Amygdala (tissue), 56 donors: ENCODE measurements at regions not wholly inside any gene's neighbourhood (a gene's known extent, or its start where the extent isn't known, plus 50 kb on each side); places are given as distances from the start of the nearest gene placed in this dataset.

ENCODE experiments used
- DNase-seq, 56 donors: peaks; one replicate each; lab custom pipeline; 2025; lab: John Stamatoyannopoulos, UW

GRCh38 chr14:98835051-98835824, 436.8 kb downstream of the BCL11B start:
- DNase-seq: no peak

- no peak for DNase-seq
Observed at GRCh38 chr14:98835825-98836100, 436.2 kb downstream of the BCL11B start.

GRCh38 chr14:98840091-98840490, 431.9 kb downstream of the BCL11B start:
- no peak for DNase-seq

DNA sequence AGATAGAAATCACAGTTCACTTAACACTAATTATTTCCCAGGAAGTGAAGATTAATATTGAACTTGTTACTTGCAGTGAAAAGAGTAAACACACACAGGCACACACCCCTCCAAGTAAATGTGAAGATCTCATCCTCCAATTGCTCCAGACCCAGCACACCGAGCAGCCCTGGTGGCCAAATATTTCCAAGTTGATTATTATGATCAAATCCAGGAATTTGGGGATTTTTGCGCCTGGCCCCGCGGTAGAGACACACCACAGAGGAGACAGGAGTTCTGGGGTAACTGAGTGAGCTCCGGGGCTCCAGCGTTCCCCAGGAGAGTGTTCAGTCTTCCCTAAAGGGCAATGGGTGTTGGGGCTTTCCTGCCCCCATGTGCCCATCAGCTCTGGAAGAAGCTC, 431.5 kb downstream of the BCL11B start:
- no peak for DNase-seq

DNA sequence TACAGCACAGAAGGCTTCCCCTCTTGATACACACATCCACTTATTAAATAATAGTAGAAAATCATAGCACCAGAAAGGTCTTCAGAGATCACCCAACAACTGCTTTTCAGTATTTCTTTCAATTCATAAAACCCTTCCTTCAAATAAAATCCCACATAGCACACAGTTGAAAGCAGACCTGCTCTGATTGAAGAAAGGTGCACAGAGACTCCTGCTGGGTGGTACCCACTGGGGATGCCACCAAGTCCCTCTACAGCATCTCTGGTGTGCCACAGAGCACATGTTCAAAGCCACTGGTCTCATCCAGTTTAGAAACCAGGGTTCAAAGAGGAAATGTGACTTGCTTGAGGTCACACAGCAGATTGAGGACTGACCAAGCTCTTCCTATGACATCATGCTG, 427.5 kb downstream of the BCL11B start:
- DNase-seq: no peak

- DNase-seq: no peak
Observed at GRCh38 chr14:98847521-98848468, 424.2 kb downstream of the BCL11B start.

DNA sequence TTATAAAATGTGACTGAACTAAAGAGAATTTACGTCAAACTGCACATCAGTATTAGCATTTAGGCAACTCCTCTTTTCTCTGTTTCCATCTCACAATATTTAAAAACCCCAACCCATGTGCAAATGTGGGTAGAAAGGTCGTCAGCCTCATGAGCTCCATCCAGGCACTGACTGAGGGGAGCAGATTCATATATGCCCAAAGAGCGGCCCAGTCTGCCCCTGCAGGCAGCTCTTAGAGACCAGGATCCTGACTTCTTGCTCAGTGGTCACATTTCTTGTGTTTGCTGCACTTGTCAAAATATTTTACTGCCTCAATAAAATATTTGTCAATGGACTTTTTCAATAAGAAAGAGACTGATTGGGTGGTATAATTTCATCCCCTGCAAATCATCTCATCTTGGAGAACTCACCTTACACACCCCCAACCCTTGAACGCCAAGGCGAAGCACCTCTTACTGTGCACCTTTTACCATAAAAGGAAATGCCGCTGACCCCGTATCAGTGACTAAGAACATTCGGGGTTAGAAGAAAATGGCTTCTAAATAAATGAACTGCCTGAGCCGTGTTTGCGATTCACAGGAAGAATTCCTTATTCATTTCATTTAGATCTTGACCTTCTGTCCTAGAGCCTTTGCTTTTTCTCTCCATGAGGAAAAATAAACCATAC, 418.8 kb downstream of the BCL11B start:
- DNase-seq: no peak

GRCh38 chr14:98855926-98856715, 415.9 kb downstream of the BCL11B start:
- DNase-seq: no peak

DNA sequence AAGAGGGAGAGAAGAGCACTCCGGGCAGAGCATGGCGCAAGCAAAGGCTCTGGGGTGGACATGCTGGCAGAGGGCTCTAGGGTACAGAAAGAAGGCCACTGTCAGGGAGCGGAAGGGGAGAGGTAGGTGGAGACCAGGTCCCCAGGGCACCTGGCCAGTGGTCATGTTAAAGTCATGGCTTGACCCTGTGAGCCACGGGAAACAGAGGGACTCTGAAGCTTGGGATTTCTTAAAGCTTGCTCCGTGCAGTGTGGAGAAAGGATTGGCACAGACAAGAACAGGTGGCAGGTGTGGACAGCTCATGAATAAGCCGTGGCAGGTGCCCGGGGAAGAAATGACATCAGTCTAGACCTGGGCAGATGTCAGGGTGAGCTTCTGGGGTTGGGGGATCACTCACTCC, 413.8 kb downstream of the BCL11B start:
- DNase-seq: no peak

DNA sequence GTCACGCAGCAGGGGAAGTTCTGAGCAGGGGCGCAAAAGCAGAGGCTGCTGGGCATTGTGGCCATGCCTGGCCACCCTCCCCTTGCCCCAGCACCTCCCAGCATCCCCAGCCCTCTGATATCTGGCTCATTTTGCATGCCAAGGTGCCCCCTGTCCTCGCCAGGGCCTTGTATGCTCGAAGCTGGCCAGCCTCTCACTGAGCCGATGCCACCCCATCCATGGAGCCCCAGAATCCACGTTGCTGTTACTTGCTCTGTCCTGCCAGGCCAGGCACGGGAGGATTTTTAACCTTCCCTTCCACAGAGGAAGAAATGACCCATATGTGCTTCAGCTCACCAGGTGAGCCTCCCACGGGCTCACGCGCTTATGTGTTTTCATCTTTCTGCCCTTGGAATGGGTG, 413.4 kb downstream of the BCL11B start:
- DNase-seq: no peak

- no peak for DNase-seq
Observed at GRCh38 chr14:98859301-98859700, 412.7 kb downstream of the BCL11B start.

DNA sequence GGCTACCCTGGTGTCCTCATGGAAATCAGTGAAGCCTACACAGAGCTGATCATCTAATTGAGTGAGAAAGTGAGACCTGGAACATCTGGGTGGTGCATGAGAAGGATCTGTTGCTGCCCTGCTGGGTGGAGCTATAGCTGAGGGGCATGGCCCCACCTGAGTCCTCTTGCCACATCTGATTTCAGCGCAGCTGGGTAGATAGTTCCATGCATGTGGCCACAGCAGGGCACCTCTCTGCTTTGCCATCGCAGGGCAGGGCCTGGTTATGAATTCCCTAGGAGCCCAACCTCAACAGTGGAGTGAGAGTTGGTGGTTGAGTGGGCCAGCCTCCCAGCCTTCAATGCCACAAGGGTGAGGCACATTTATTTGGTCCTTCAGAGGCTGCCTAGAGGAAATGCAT, 407.8 kb downstream of the BCL11B start:
- DNase-seq: no peak

DNA sequence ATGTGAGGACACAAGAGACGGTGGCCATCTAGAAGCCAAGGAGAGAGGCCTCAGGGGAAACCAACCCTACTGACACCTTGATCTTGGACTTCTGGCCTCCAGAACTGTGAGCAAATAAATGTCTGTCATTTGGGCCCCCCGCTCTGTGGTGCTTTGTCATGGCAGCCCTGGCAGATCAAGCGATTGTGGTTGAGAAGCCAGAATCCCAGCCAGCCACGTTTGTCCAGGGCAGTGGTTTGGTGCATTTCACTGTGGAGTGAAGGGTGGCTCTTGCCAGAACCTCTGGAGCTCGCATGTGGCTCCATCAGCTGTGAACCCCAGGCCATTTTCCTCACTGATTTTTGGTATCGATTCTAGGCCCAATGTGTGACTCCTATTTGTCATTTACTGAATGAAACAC, 404.9 kb downstream of the BCL11B start:
- no peak for DNase-seq

- DNase-seq: no peak
Observed at GRCh38 chr14:98867726-98868125, 404.3 kb downstream of the BCL11B start.

DNA sequence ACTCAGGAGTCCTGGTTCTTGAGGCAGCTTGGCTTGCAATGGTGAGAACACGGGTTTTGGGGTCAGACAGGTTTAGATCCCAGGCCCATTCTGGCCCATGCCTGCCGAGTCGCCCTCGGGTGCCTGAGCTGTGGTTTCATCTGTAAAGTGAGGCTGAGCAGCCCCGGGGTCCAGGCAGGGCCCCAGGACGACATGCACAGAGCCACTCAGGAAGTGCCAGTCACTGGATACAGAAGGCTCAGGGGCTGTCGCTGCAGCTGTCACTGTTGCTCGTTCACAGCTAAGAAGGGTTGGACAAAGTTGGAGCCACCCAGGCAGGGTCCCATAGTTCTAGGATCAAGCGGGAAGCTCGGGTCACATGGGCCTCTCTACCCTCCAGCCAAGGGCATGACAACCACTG, 403.1 kb downstream of the BCL11B start:
- no peak for DNase-seq

DNA sequence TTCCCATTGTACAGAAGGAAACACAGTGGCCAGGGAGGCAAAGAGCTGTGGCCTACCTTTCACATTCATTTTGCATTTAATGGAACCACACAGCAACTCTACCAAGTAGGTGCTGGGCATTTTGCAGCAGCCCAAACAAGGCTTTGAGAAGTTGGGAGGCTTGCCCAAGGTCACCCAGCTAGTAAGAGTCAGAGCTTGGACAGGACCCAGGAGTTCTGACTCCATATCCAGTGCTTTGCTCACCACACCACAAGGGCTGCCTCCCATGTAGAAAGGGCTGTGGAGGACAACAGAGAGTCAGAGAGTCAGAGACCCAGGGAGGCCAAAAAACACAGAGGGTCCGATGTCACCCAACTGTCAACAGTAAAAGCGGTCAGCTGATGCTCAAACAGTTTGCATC, 400.2 kb downstream of the BCL11B start:
- DNase-seq: no peak

DNA sequence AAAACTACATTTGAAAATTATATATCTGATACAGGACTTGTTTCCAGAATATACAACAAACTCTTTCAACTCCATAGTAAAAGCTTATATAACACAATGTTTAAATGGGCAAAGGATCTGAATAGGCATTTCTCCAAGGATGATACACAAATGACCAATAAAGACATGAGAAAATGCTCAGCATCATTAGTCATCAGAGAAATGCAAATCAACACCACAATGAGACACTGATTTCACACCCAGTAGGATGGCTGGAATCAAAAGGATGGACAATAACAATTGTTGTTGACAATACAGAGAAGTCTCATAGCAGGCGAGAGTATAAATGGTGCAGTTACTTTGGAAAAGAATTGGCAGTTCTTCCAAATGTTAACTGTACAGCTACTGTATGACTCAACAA, 394.9 kb downstream of the BCL11B start:
- no peak for DNase-seq

- no peak for DNase-seq
Observed at GRCh38 chr14:98878282-98878681, 393.7 kb downstream of the BCL11B start.

DNA sequence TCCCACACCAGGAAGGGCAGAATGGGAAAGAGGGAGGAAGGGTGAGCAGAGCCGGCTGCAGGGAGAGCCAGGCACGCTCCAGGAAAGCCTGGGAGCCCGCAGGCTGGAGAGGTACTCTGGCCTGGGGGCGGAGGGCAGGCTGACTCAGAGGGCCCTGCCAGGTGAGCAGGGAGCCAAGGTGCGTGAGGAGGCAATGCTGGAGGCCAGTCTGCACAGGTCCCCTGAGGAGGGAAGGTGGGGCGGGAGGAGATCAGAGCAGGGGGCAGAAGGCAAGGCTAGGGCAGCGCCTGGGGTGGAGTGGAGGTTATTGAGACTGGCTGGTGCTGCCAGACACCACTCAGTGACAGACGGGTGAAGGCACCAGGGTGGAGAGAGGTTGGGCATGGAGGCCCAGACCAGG, 385.0 kb downstream of the BCL11B start:
- no peak for DNase-seq

- DNase-seq: no peak
Observed at GRCh38 chr14:98888281-98888680, 383.7 kb downstream of the BCL11B start.
